HCT116 (cell line): ENCODE measurements at regions not wholly inside any gene's neighbourhood (a gene's known extent, or its start where the extent isn't known, plus 50 kb on each side); places are given as distances from the start of the nearest gene placed in this dataset.

Experiments used
- ATAC-seq: fragments of 200-7000 bp; cut with Tn5 transposase; 2 replicates; pipeline ENCODE4 v1.9.1; 2020; ENCODE audit warnings: mild to moderate bottlenecking, moderate library complexity
- BruUV-seq: library from RNA; stranded (reverse); fragments of 400-500 nt; replicated peaks from 2 replicates; lab custom pipeline; 2021; lab: Mats Ljungman, UMichigan
- CTCF ChIA-PET: fragments of 300-600 bp; sonication (Branson Sonifier 250); formaldehyde crosslinking; loops from one replicate; lab custom pipeline; 2021; ENCODE audit warnings: antibody characterized with exemption; lab: Charles Lee
- POLR2A ChIA-PET: fragments of 300-600, 350-600 bp; sonication (Branson Sonifier 250); formaldehyde crosslinking; loops from one replicate; lab custom pipeline; 2021; ENCODE audit warnings: antibody characterized with exemption; lab: Charles Lee
- RAD21 ChIA-PET, 2 experiments: fragments of 300-600 bp; sonication (Branson Sonifier 250); formaldehyde crosslinking; loops; one replicate each; lab custom pipeline; 2023; ENCODE audit warnings: low total read pairs in 2 of 2; ENCODE audit not compliant: uncharacterized antibody in 2 of 2, unreplicated experiment in 2 of 2, low non-redundant PET in 1 of 2; lab: Charles Lee
- DNase-seq: peaks from one replicate; pipeline ENCODE4 v3.0.0-alpha.2; 2010; ENCODE audit warnings: low read depth, low spot score
- H2AFZ ChIP-seq: fragments of 200-600 bp; shearing (Covaris generic), sonication (generic); 2 replicates; pipeline ENCODE4 v1.6.1; 2017; ENCODE audit warnings: low read depth, mixed run types, mixed read lengths, antibody characterized with exemption, low read length; ENCODE audit not compliant: poor library complexity, severe bottlenecking
- H3K27ac ChIP-seq: 2 replicates; pipeline ENCODE4 v1.5.1; 2012; ENCODE audit warnings: low read depth, low read length
- H3K27me3 ChIP-seq: fragments of 200-600 bp; sonication (generic); 2 replicates; pipeline ENCODE4 v1.6.1; 2016; ENCODE audit warnings: mixed run types, low read length, mixed read lengths; ENCODE audit not compliant: insufficient read depth
- H3K36me3 ChIP-seq, 2 experiments: fragments of 200-500 bp in 1 of 2; fragments of 200-600 bp in 1 of 2; sonication (Bioruptor generic) in 1 of 2; sonication (generic) in 1 of 2; 2 replicates each; pipeline versions ENCODE4 v1.5.1 to v1.6.1; 2014 to 2016; ENCODE audit warnings: low read length in 2 of 2, inconsistent platforms in 1 of 2, mixed read lengths in 1 of 2, mixed run types in 1 of 2; ENCODE audit not compliant: insufficient read depth in 2 of 2, control insufficient read depth in 1 of 2
- H3K4me1 ChIP-seq, 2 experiments: fragments of 200-600 bp in 1 of 2; sonication (generic) in 1 of 2; 2 replicates each; pipeline versions ENCODE4 v1.5.1 to v1.6.1; 2012 to 2017; ENCODE audit warnings: low read length in 2 of 2, inconsistent platforms in 1 of 2, mild to moderate bottlenecking in 1 of 2, mixed read lengths in 1 of 2, mixed run types in 1 of 2, moderate library complexity in 1 of 2; ENCODE audit not compliant: insufficient read depth in 2 of 2, control insufficient read depth in 1 of 2
- H3K4me2 ChIP-seq: fragments of 200-600 bp; sonication (generic); 2 replicates; pipeline ENCODE4 v1.6.1; 2017; ENCODE audit warnings: mixed run types, low read length, mixed read lengths
- H3K4me3 ChIP-seq, 2 experiments: fragments of 200-600 bp in 1 of 2; sonication (generic) in 1 of 2; replicated peaks in 1 of 2; 2 replicates each; pipeline ENCODE4 v1.5.1; 2011 to 2016; ENCODE audit warnings: low read length in 2 of 2, control low read depth in 1 of 2, low read depth in 1 of 2, mild to moderate bottlenecking in 1 of 2, mixed read lengths in 1 of 2, mixed run types in 1 of 2
- H3K79me2 ChIP-seq: fragments of 200-600 bp; sonication (generic); 2 replicates; pipeline ENCODE4 v1.6.1; 2017; ENCODE audit warnings: mild to moderate bottlenecking, mixed run types, low read length, moderate library complexity, mixed read lengths; ENCODE audit not compliant: insufficient read depth
- H3K9ac ChIP-seq: fragments of 200-600 bp; sonication (generic); 2 replicates; pipeline ENCODE4 v1.6.1; 2016; ENCODE audit warnings: low read length, mixed read lengths
- H3K9me2 ChIP-seq: fragments of 200-600 bp; sonication (generic), shearing (Covaris generic); 2 replicates; pipeline ENCODE4 v1.6.1; 2017; ENCODE audit warnings: mixed run types, mild to moderate bottlenecking, moderate library complexity; ENCODE audit not compliant: insufficient read depth
- H3K9me3 ChIP-seq, 2 experiments: fragments of 200-500 bp in 1 of 2; fragments of 200-600 bp in 1 of 2; sonication (Bioruptor generic) in 1 of 2; sonication (generic) in 1 of 2; 2 replicates each; pipeline ENCODE4 v1.6.1; 2014 to 2017; ENCODE audit warnings: low read length in 2 of 2, mixed read lengths in 2 of 2, inconsistent platforms in 1 of 2, low read depth in 1 of 2, mild to moderate bottlenecking in 1 of 2, mixed run types in 1 of 2, moderate library complexity in 1 of 2; ENCODE audit not compliant: control insufficient read depth in 1 of 2, insufficient read depth in 1 of 2
- H4K20me1 ChIP-seq: fragments of 200-600 bp; sonication (generic), shearing (Covaris generic); 2 replicates; pipeline ENCODE4 v1.6.1; 2017; ENCODE audit warnings: mixed run types, mild to moderate bottlenecking, moderate library complexity; ENCODE audit not compliant: insufficient read depth
- EZH2 ChIP-seq: fragments of 200-600 bp; sonication (generic); IDR thresholded peaks from 2 replicates; pipeline ENCODE4 v1.6.1; 2017; ENCODE audit warnings: antibody characterized with exemption, mixed run types
- EZH2phosphoT487 ChIP-seq: fragments of 200-600 bp; IDR thresholded peaks from 2 replicates; pipeline ENCODE4 v1.6.1; 2018; ENCODE audit warnings: antibody characterized with exemption, borderline replicate concordance
- FOSL1 ChIP-seq: IDR thresholded peaks from 2 replicates; pipeline ENCODE4 v1.6.1; 2012; ENCODE audit warnings: low read depth
- MAX ChIP-seq: IDR thresholded peaks from 2 replicates; pipeline ENCODE4 v1.6.1; 2012
- POLR2A ChIP-seq: IDR thresholded peaks from 2 replicates; pipeline ENCODE4 v1.7.0; 2011; ENCODE audit warnings: borderline replicate concordance; ENCODE audit not compliant: insufficient read depth, insufficient read length; ENCODE audit errors: extremely low read depth
- POLR2AphosphoS5 ChIP-seq: IDR thresholded peaks from 2 replicates; pipeline ENCODE4 v1.6.1; 2011; ENCODE audit warnings: mild to moderate bottlenecking, low read depth, low read length, moderate library complexity
- SIN3A ChIP-seq: IDR thresholded peaks from 2 replicates; pipeline ENCODE4 v1.6.1; 2012; ENCODE audit warnings: low read depth
- SRF ChIP-seq: IDR thresholded peaks from 2 replicates; pipeline ENCODE4 v1.6.1; 2012; ENCODE audit warnings: low read depth
- ZNF274 ChIP-seq: fragments of 200-500 bp; sonication (Bioruptor generic); IDR thresholded peaks from 2 replicates; pipeline ENCODE4 v1.6.1; 2014; ENCODE audit warnings: mild to moderate bottlenecking, low read depth, low read length, inconsistent platforms
- intact Hi-C: fragments of 100-400 bp; cut with micrococcal nuclease; formaldehyde crosslinking; loops from 2 replicates; pipeline ENCODE4 v1.10.0; 2022
- TF ChIP-seq, protein P1 (sequence below): IDR thresholded peaks from 2 replicates; pipeline ENCODE4 v1.6.1; 2012; ENCODE audit warnings: low read depth
- TF ChIP-seq, protein P2 (sequence below): IDR thresholded peaks from 2 replicates; pipeline ENCODE4 v1.6.1; 2011; ENCODE audit warnings: mild to moderate bottlenecking, low read length, moderate library complexity; ENCODE audit not compliant: insufficient replicate concordance; ENCODE audit errors: extremely low read depth

GRCh38 chr21:18163956-18164355, 80.7 kb upstream of the CHODL start (continued):
- no peak for TF ChIP-seq MAX

DNA sequence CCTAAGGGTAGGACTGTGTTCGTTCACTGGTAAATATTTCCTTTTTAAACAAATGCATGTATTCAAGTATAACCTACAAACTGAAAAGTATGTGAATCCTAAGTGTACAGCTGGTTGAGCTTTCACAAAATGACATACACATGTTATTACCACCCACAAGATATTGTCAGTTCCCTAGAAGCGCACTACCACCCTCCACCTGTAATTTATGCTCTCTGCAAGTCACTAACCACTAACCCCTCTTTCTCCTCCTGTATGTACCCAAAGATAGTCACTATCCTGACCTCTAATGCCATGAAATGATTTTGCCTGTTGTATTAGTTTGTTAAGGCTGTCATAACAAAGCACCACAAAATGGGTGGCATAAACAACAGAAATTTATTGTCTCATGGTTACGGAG, 82.8 kb upstream of the CHODL start:
- Histone ChIP-seq H4K20me1 (no peaks in the 10 kb centered on the region), H3K9me3 (peaks cover 9 to 37% of the 10 kb centered on the region in 2 experiments; a peak in 2 of 4 replicates), H3K4me2 (no peak overlapping the region), H3K27me3 (no peaks in the 10 kb centered on the region), H3K4me1 (no peaks in the 10 kb centered on the region), H3K79me2 (no peaks in the 10 kb centered on the region), H2AFZ (no peak overlapping the region), H3K4me3 (no peak overlapping the region), H3K9ac (no peak overlapping the region), H3K9me2 (no peaks in the 10 kb centered on the region), H3K36me3 (no peaks in the 10 kb centered on the region), H3K27ac (no peak overlapping the region)
- CTCF ChIA-PET, result no interaction called here
- POLR2A ChIA-PET, result no interaction called here
- no peak for TF ChIP-seq POLR2AphosphoS5
- TF ChIP-seq POLR2A, result no peak
- TF ChIP-seq MAX, result no peak
- ATAC-seq, result no peak
- intact Hi-C loops, result no loop called here
- no peak for DNase-seq
- RAD21 ChIA-PET, result no interaction called here
- BruUV-seq, result no TSS peak

GRCh38 chr21:18157406-18157805, 87.2 kb upstream of the CHODL start:
- intact Hi-C loops, result no loop called here
- no peaks in the 10 kb centered on the region for H3K9me2 ChIP-seq
- H3K4me3 ChIP-seq, result no peak overlapping the region
- no peaks in the 10 kb centered on the region for H3K27me3 ChIP-seq
- no peaks in the 10 kb centered on the region for H4K20me1 ChIP-seq
- H3K79me2 ChIP-seq, result no peaks in the 10 kb centered on the region
- ChIA-PET POLR2A (no interaction called here), RAD21 (no interaction called here), CTCF (no interaction called here)
- no peak overlapping the region for H3K4me2 ChIP-seq
- BruUV-seq, result no TSS peak
- H3K9ac ChIP-seq, result no peak overlapping the region
- H3K4me1 ChIP-seq, result no peaks in the 10 kb centered on the region
- H3K36me3 ChIP-seq, result no peaks in the 10 kb centered on the region
- DNase-seq (no peak), ATAC-seq (no peak)
- no peak overlapping the region for H2AFZ ChIP-seq
- no peak overlapping the region for H3K27ac ChIP-seq
- peaks cover 12 to 35% of the 10 kb centered on the region in 2 experiments; a peak in 2 of 4 replicates for H3K9me3 ChIP-seq
- no peak for TF ChIP-seq EZH2
- TF ChIP-seq, protein P1, sequence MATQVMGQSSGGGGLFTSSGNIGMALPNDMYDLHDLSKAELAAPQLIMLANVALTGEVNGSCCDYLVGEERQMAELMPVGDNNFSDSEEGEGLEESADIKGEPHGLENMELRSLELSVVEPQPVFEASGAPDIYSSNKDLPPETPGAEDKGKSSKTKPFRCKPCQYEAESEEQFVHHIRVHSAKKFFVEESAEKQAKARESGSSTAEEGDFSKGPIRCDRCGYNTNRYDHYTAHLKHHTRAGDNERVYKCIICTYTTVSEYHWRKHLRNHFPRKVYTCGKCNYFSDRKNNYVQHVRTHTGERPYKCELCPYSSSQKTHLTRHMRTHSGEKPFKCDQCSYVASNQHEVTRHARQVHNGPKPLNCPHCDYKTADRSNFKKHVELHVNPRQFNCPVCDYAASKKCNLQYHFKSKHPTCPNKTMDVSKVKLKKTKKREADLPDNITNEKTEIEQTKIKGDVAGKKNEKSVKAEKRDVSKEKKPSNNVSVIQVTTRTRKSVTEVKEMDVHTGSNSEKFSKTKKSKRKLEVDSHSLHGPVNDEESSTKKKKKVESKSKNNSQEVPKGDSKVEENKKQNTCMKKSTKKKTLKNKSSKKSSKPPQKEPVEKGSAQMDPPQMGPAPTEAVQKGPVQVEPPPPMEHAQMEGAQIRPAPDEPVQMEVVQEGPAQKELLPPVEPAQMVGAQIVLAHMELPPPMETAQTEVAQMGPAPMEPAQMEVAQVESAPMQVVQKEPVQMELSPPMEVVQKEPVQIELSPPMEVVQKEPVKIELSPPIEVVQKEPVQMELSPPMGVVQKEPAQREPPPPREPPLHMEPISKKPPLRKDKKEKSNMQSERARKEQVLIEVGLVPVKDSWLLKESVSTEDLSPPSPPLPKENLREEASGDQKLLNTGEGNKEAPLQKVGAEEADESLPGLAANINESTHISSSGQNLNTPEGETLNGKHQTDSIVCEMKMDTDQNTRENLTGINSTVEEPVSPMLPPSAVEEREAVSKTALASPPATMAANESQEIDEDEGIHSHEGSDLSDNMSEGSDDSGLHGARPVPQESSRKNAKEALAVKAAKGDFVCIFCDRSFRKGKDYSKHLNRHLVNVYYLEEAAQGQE, result no peak
- TF ChIP-seq EZH2phosphoT487, result no peak
- TF ChIP-seq, protein P2, sequence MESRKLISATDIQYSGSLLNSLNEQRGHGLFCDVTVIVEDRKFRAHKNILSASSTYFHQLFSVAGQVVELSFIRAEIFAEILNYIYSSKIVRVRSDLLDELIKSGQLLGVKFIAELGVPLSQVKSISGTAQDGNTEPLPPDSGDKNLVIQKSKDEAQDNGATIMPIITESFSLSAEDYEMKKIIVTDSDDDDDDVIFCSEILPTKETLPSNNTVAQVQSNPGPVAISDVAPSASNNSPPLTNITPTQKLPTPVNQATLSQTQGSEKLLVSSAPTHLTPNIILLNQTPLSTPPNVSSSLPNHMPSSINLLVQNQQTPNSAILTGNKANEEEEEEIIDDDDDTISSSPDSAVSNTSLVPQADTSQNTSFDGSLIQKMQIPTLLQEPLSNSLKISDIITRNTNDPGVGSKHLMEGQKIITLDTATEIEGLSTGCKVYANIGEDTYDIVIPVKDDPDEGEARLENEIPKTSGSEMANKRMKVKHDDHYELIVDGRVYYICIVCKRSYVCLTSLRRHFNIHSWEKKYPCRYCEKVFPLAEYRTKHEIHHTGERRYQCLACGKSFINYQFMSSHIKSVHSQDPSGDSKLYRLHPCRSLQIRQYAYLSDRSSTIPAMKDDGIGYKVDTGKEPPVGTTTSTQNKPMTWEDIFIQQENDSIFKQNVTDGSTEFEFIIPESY, result no peak
- no peak for TF ChIP-seq SIN3A
- no peak for TF ChIP-seq POLR2AphosphoS5
- no peak for TF ChIP-seq FOSL1
- TF ChIP-seq POLR2A, result no peak
- no peak for TF ChIP-seq SRF
- no peak for TF ChIP-seq ZNF274
